PC-3 (cell line): ENCODE measurements at regions not wholly inside any gene's neighbourhood (a gene's known extent, or its start where the extent isn't known, plus 50 kb on each side); places are given as distances from the start of the nearest gene placed in this dataset.

Experiments
- EZH2 ChIP-seq: fragments of 300-600 bp; sonication (generic); IDR thresholded peaks from one replicate; pipeline ENCODE4 v1.6.1; 2017; ENCODE audit warnings: antibody characterized with exemption, mild to moderate bottlenecking, low read length; ENCODE audit not compliant: unreplicated experiment
- EZH2phosphoT487 ChIP-seq: fragments of 300-600 bp; sonication (generic); IDR thresholded peaks from 2 replicates; pipeline ENCODE4 v1.6.1; 2018; ENCODE audit warnings: mild to moderate bottlenecking, antibody characterized with exemption, low read length, borderline replicate concordance
- TF ChIP-seq, protein P1 (sequence below): fragments of 300-600 bp; sonication (generic); conservative IDR thresholded peaks from 2 replicates; pipeline ENCODE4 v1.5.1; 2017; ENCODE audit warnings: antibody characterized with exemption, low read depth, mild to moderate bottlenecking, low read length

DNA sequence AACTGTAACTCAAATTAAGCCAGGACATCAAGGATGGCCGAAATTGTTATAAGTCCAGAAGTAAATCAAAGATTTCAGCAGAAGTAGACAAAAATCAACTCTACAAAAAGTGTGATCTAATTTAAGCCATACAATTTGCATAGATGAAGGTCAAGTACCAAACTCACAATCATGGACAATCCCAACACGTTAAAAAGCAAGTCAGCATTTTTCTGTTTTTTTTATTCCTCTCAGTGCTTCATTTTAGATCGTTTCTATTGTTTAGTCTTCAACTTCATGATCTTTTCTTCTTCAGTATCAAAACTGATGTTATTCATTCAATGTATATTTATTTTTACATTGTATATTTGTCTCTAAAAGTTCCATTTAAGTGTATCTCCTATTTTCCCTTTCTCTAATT is 674.3 kb upstream of the PHF14 start:
- TF ChIP-seq, protein P1, sequence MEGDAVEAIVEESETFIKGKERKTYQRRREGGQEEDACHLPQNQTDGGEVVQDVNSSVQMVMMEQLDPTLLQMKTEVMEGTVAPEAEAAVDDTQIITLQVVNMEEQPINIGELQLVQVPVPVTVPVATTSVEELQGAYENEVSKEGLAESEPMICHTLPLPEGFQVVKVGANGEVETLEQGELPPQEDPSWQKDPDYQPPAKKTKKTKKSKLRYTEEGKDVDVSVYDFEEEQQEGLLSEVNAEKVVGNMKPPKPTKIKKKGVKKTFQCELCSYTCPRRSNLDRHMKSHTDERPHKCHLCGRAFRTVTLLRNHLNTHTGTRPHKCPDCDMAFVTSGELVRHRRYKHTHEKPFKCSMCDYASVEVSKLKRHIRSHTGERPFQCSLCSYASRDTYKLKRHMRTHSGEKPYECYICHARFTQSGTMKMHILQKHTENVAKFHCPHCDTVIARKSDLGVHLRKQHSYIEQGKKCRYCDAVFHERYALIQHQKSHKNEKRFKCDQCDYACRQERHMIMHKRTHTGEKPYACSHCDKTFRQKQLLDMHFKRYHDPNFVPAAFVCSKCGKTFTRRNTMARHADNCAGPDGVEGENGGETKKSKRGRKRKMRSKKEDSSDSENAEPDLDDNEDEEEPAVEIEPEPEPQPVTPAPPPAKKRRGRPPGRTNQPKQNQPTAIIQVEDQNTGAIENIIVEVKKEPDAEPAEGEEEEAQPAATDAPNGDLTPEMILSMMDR, result no peak
- TF ChIP-seq EZH2, result no peak
- TF ChIP-seq EZH2phosphoT487, result no peak
